ENCODE measurements at regions not wholly inside any gene's neighbourhood (a gene's known extent, or its start where the extent isn't known, plus 50 kb on each side); places are given as distances from the start of the nearest gene placed in this dataset.

- no peak for DNase-seq (ENCODE audit: low spot score)
- in situ Hi-C loops (cut with HindIII; ENCODE audit: low sequenced_read_pairs) = no loop called here
Observed at GRCh38 chr16:86334079-86334635, 176.2 kb upstream of the FOXF1 start.

DNA sequence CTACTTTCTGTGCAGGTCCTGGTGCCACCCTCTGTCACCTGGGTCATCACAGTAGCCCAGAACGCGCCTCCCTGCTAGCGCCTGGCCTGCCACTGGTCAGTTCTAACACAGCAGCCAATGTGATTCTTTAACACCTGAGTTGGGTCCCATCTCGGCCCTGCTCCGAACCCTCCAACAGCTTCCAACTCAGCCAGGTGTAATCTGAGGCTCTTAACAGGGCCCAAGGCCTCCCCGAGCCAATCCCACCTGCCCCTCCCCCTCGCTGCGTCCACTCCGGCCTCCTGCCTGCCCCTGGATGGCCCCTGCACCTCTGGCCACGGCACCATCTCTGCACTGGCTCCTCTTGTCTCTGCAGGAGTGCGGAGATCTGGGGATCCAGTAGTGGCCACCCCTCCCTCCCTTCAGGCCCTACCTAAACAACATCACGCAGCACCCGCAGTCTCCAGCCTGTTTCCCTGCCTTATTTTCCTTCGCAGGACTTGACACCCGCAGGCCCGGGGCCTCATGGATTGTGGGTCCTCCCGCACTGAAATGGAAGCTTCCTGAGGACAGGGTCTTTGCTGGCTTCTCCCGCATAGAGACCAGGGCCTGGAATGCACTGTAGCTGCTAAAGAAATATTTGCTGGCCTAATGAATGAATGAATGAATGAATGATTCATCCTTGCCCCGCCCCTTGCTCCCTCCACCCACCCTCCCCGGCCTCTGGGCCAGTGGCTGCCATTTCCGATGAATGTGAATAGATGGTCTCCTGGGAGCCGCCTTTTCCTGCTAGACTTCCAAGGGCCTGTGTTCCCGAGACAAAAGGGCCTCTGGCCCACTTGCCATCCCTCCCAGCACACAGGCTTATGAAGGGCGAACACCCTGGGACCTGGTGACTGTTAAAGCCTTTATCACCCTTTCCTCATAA is 174.8 kb upstream of the FOXF1 start:
- in situ Hi-C loops (cut with HindIII; ENCODE audit: low sequenced_read_pairs) = no loop called here
- no peak for DNase-seq (ENCODE audit: low spot score)

DNA sequence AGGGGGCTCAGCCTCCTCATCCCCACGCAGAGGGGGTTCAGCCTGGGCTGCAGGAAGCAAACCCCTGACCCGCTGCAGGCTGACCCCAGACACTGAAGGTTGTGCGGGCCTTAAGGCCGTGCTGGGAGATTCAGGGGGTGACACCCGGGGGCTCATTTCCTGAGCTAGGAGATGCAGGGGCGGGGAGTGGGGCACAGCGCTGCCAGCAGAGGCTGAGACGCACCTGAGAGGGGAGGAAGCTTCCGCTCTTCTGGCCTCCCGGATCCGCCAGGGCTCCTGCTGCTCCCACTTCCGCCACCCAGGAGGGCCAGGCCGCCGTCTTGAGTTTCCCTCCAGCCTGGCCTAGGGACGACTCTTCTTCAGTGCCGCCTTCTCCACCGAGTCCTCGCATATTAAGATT is 173.2 kb upstream of the FOXF1 start:
- in situ Hi-C loops (cut with HindIII; ENCODE audit: low sequenced_read_pairs) = no loop called here
- DNase-seq (ENCODE audit: low spot score) = no peak

GRCh38 chr16:86337581-86338402 is 172.5 kb upstream of the FOXF1 start:
- in situ Hi-C loops (cut with HindIII; ENCODE audit: low sequenced_read_pairs) = no loop called here
- DNase-seq (ENCODE audit: low spot score) = no peak

DNA sequence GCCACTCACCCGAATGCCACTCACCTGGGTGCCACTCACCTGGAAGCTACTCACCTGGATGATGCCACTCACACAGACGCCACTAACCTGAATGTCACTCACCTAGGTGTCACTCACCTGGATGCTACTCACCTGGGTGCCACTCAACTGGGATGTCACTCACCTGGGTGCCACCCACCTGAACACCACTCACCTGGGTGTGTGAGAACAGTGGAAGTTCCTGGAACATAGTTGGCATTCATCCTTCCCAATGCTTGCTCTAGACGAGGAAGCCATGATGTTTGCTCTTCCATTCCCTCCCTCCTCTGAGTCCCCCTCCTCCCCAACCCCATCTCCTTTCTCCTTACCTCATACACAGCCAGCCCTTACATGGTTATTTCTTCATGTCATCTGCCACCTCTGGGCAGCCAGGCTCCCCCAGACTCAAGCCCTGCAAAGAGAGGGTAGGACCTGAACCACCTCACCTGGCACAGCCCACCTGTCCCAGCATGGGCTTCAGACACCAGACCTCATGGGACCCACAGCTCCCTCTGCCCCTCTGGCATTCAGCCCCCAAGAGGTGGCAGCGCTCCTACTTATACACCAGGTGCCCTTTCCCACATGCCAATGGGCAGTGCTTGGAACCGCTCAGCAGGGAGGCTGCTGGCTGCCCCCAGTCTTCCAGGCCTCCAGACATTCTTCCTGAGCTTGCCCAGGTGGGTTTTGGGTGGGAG is 171.8 kb upstream of the FOXF1 start:
- in situ Hi-C loops (cut with HindIII; ENCODE audit: low sequenced_read_pairs) = no loop called here
- no peak for DNase-seq (ENCODE audit: low spot score)

DNA sequence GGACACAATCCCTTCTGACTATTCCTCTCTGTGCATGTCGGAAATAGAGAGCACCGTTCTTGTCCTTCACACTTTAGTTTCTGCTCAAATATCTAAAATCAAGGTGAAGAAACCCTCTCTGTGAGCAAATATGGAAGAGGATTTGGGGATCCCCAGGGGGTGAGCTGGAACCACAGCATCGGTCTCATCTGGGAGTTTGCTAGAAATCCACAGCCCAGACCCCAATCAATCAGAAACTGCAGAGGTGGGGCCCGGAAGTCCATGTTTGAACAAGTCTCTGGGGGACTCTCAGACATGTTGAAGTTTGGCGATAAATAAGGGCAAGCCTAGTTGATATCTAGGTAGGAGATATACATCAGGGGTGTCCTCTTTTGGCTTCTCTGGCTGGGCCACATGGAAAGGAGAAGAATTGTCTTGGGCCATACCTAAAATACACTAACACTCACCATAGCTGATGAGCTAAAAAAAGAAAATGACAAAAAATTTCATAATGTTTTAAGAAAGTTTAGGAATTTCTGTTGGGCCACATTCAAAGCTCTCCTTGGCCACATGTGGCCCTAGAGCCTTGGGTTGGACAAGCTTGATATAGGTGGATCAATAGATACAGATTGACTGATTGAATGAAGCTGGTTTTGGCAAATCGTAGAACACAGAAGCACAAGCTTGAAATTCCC is 168.0 kb upstream of the FOXF1 start:
- DNase-seq (ENCODE audit: low spot score) = no peak
- in situ Hi-C loops (cut with HindIII; ENCODE audit: low sequenced_read_pairs) = no loop called here

- in situ Hi-C loops (cut with HindIII; ENCODE audit: low sequenced_read_pairs) = no loop called here
- no peak for DNase-seq (ENCODE audit: low spot score)
Observed at GRCh38 chr16:86343027-86343795, 167.1 kb upstream of the FOXF1 start.

DNA sequence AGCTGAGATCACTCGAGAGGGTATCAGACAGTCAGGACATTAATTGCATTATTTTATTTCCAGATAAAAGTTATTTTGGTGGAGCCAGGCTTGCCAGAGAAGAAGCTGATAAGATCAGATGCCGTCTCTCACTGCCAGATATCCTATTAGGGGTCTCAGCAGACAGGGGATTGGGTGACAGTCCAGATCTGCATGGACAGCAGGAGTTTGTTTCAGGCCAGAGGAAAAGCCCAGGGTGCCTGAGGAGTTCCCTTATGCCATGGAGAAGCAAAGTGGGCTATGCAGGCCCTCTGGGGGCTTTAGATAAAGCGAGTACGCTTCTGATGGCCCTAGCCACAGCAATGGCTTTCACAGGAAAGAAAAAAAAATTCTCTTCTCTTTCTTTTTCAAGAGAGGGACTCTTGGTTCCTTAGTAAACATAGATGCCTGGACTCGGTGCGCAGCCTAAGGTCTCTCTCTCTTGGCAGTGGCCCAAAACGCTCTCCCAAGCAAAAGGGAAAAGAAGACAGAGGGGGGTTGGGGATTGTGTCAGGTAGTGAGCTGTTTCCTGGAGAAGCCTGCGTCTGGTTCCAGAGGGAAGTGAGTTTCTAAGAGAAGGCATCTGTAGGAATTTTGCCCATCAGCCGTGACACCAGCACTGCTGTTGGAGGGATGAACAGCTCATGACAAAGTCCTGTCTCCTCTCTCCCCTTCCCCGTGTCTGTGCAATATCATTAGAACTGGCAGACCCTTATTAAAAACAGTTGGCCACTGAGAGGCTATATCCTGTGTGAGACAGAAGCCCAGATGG is 166.3 kb upstream of the FOXF1 start:
- in situ Hi-C loops (cut with HindIII; ENCODE audit: low sequenced_read_pairs) = no loop called here

DNA sequence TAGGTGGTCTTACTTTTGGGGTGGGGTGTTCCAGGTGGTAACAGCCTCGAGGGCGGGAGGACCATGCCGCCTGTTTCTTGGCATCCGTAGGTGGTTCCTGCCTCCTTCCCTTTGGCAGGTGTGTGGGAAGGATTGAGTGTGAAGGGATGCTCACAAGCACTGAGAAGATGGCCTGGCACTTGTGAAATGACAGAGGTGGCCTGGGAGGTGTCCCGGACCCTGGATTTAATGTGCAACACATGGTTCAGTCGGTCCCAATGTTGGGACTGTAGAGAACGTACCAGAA is 165.8 kb upstream of the FOXF1 start:
- no peak for DNase-seq (ENCODE audit: low spot score)
- in situ Hi-C loops (cut with HindIII; ENCODE audit: low sequenced_read_pairs) = no loop called here

More for the DNA sequence above, 166.3 kb upstream of the FOXF1 start:
- DNase-seq (ENCODE audit: low spot score) = no peak

- no peak for DNase-seq (ENCODE audit: low spot score)
- in situ Hi-C loops (cut with HindIII; ENCODE audit: low sequenced_read_pairs) = no loop called here
Observed at GRCh38 chr16:86344881-86345280, 165.4 kb upstream of the FOXF1 start.

- in situ Hi-C loops (cut with HindIII; ENCODE audit: low sequenced_read_pairs) = no loop called here
Observed at GRCh38 chr16:86345516-86345915, 164.8 kb upstream of the FOXF1 start.

GRCh38 chr16:86346034-86346433 is 164.3 kb upstream of the FOXF1 start:
- in situ Hi-C loops (cut with HindIII; ENCODE audit: low sequenced_read_pairs) = no loop called here
- DNase-seq (ENCODE audit: low spot score) = no peak

More at GRCh38 chr16:86345516-86345915, 164.8 kb upstream of the FOXF1 start:
- no peak for DNase-seq (ENCODE audit: low spot score)

DNA sequence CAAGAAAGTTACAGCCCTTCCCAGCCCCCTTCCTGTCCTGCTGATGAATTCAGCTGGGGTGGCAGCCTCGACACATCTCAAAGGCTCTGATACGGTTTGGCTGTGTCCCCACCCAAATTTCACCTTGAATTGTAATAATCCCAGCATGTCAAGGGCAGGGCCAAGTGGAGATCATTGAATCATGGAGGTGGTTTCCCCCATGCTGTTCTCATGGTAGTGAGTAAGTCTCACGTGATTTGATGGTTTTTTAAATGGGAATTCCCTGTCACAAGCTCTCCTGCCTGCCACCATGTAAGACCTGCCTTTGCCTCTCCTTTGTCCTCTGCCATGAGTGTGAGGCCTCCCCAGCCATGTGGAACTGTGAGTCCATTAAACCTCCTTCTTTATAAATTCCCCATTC is 163.2 kb upstream of the FOXF1 start:
- DNase-seq (ENCODE audit: low spot score) = no peak
- in situ Hi-C loops (cut with HindIII; ENCODE audit: low sequenced_read_pairs) = no loop called here

DNA sequence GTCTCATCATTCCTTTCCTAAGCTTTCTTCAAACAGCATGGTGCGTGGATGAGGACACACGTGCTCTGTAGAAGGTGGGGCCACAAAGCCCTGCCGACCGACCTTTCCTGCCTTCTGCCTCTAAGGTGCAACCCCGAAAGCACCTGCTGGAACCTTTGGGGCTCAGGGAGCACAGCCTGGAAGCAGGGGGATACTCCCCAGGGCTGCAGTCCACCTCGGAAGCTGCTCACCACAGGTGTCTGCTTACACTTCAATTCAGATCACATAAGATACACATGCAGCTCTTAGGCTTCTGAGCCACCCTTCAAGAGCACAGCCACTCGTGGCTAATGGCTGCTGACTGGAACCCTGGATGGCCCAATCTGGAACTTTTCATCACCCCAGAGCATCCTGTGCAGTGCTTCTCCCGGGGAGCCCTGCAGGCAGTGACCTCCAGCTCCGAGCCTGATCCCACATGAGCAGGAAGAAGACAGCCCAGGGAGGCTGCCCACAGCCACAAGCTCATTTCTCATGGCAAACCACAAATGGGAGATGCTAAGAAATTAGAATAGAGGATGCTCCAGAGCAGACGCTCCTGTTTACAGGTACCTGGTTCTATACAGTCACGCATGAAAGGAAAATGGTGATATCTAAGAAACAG is 162.3 kb upstream of the FOXF1 start:
- DNase-seq (ENCODE audit: low spot score) = no peak
- in situ Hi-C loops (cut with HindIII; ENCODE audit: low sequenced_read_pairs) = no loop called here

- DNase-seq (ENCODE audit: low spot score) = no peak
- in situ Hi-C loops (cut with HindIII; ENCODE audit: low sequenced_read_pairs) = no loop called here
Observed at GRCh38 chr16:86349338-86349900, 160.9 kb upstream of the FOXF1 start.

DNA sequence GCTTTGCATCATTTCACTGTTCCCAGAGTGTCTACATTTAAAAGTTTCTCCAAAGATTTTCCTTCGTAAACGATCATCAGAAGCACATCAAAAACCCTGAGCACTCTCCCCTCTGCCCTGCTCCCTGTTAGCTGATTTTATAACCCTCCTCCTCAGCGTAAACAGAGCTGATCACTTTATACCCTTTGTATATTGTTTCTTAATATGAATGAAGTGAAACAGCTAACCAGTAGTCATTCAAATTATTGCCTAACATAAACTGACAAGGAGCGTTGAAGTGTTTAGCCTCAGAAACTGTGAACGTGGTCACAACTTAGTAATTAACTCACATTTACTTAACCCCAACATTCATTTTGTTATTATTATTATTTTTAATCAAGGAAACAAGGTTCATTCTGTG is 160.0 kb upstream of the FOXF1 start:
- DNase-seq (ENCODE audit: low spot score) = no peak
- in situ Hi-C loops (cut with HindIII; ENCODE audit: low sequenced_read_pairs) = no loop called here
